ENCODE measurements at regions not wholly inside any gene's neighbourhood (a gene's known extent, or its start where the extent isn't known, plus 50 kb on each side); places are given as distances from the start of the nearest gene placed in this dataset.

DNA sequence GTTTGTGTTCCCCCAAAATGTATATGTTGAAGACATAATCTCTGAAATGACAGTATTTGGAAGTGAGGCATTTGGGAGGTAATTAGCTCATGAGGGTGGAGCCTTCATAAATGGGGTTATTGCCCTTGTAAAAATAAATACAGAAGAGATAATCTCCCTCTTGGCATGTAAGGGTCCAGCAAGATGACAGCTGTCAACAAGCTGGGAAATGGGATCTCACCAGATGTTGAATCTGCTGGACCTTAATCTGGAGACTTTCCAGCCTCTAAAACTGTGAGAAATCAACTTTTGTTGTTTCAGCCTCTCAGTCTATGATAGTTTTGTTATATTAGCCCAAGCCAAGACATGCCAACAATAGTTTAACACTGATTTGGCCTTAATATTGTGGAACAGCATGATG is 438.2 kb upstream of the PCDH7 start:
- no peak for DNase-seq (ENCODE audit: low read depth)

DNA sequence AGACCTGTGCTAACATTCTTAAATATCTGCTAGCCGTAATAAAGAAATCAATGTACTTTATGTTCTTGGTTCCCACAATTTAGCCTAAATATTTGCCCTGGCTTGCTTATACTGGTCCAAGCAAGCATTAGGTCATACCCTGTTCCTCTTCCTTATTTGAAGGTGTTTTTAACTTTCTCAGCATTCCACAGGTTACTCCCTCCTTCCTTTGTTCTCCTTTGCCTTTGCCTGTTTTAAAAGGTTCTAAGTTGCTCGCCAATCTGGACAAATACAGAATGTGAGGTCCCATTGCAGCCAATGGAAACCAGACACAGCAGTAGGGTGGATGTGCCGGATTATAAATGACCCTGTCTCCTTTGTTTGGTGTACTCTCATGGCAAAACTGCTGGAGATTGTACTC is 436.8 kb upstream of the PCDH7 start:
- no peak for DNase-seq (ENCODE audit: low read depth)

DNA sequence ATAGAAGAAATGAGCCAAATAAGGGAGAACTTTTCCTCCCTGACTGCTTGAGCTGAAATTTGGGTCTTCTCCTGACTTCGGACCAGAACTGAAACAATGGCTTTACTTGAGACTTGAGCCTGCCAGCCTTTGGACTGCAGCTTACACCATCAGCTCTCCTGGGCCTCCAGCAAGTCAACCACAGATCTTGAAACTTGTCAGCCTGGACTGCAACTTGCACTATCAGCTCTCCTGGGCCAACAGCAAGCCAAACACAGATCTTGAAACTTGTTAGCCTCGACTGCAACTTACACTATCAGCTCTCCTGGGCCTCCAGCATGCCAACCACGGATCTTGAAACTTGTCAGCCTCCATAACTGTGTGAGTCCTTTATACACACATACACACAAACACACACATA is 425.9 kb upstream of the PCDH7 start:
- DNase-seq (ENCODE audit: low read depth), result no peak

DNA sequence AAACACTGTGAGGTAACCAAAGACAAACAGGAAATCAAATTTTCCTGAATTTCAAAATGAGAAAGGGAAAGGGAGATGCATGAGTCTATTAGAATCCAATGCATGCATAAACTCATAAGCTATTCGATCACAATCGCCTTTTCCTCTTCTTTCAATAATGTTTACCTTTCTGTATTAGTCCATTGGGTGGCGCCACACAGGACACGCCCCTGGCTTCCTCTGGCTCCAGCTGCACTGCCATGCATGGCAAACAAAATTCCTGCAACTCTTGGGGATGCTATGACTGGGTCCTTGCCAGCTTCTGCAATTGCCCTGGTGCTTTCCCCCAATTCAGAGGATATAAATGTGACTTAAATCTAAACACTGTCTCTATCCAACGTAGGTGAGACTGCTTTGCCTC is 424.5 kb upstream of the PCDH7 start:
- DNase-seq (ENCODE audit: low read depth), result no peak

DNA sequence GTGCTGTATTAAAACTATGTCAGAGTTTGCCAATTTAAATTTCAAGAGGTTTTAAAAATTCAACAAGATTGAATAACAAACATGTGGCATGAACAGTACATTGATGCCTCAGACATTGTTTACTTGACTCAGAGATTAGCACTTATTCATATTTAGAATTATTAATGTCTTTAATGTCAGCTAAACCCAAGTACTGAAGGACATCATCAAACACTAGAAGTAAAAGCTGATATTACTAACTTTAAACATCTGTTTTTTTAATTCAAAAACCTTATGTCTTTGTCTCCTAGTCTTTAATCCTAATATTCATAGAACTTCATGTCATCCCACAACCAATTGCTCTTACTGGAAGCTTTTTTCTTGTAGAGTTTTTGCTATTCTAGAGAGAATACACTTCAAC is 406.2 kb upstream of the PCDH7 start:
- DNase-seq (ENCODE audit: low read depth), result no peak

DNA sequence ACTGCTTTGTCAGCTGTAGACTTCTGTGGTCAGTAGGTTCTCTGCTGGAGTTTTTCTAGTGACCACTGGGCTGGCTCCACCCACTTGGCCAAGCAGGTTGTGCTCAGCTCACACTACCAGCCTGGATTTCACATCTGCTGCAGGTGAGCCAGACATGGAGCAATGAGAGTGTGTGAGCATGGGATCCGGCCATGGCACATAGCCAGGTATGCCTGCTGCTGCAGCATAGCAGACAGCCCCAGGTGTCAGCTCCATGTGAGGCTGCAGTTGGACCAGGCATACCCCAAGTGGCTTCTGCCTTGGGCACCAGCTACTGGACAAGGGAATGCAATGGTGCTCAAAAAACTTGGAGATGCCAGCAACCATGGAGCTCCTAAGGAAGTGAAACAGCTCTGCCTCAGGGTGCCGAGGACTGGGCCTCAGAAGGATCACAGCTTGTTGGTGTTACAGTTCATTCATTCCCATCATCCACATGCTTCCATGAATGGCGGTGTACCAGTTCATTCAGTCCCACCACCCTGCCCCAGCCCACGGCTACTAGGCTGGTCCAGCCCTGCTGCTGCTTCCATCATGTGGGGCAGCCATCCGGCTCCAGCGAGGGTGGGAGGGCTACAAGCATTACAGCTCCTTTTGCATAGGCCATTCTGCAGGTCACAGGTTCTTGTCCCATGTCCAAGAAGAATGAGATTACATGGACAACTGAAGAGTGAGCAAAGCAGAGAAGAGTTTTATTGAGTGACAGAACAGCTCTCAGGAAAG is 389.1 kb upstream of the PCDH7 start:
- no peak for DNase-seq (ENCODE audit: low read depth)

DNA sequence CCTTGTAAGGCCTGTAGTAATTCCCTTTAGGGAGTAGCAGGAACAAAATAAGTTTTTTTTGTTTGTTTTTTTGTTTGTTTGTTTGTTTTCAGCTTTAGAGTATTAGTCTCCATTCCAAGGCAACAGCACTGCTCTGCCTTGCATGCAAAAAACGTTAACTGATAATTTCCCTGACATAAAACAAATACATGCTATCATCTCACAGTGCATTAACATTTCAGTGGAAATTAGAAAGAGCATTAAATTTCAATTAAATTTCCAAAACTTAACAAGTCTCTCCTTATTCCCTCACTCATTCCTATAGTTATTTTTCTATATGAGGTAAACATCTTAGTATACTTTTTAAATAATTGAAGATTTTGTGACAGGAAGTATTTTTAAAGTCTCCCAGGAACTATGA is 378.4 kb upstream of the PCDH7 start:
- no peak for DNase-seq (ENCODE audit: low read depth)

DNA sequence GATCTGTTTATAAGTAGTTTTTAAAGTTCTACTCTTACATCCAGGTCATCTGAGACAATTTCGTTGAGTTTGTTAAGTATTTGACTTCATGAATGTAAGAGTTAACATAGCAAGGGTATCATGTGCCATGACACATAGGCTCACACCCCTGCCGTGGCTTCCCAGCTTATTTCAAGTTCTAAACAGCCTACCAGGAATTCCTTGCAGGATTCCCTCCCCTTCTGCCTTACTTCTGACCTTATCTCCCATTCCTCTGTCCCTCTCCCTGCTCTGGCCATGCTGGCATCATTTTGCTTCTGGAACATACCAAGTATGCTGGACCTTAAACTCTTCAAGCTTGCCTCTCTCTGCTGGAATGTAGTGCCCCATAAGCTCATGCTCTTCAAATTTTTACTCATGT is 369.9 kb upstream of the PCDH7 start:
- DNase-seq (ENCODE audit: low read depth), result no peak

DNA sequence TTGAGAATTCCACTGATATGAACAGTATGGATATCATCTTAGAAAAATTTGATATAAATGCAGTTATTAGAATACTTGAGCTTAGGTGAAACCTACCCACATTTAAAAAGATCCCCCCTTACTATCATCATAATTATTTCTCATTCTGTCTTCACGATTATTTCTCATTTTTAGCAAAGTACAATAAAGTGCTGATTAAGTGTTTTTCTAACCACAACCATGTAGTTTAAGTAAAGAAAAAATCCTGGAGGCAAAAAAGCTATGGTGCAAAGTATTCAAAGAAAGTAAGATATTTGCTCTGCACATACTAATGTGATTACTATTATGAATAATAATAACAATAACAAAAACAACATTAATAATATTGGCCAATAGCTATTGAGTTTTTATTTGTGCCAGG is 365.6 kb upstream of the PCDH7 start:
- DNase-seq (ENCODE audit: low read depth), result no peak

DNA sequence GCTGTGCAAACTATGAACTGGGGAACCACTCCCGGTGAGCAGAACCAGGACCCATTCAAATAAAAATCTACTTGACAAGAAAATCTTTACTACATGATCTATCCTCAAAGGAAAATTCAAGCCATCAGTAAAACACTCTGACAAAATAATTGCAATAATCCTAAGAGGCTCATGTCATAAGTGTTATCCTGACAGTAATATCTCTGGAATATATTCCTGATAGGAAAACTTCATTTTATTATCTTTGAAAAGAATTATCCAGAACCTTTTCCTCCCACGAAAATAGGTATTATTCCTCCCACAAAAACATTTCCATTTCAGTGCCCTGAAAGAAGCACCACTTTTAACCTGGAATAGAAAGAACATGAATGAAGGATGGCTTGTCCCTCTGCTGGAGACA is 357.7 kb upstream of the PCDH7 start:
- no peak for DNase-seq (ENCODE audit: low read depth)

DNA sequence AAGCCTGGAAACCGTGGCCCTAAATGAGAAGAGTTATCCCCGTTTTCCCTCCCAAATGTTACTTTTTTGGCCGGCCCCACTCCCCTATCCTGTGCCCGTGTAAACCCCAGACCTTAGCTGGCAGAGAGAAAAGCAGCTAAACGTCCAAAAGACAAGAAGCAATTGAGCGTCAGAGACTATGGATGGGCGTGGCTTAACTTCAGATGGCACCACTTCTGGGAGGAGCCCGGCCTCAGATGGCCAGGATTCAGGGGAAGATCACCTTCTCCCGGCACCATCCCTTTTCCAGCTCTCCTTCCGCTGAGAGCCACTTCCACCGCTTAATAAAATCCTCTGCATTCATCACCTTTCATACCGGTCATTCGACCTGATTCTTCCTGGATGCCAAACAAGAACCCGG is 350.1 kb upstream of the PCDH7 start:
- DNase-seq (ENCODE audit: low read depth), result no peak

DNA sequence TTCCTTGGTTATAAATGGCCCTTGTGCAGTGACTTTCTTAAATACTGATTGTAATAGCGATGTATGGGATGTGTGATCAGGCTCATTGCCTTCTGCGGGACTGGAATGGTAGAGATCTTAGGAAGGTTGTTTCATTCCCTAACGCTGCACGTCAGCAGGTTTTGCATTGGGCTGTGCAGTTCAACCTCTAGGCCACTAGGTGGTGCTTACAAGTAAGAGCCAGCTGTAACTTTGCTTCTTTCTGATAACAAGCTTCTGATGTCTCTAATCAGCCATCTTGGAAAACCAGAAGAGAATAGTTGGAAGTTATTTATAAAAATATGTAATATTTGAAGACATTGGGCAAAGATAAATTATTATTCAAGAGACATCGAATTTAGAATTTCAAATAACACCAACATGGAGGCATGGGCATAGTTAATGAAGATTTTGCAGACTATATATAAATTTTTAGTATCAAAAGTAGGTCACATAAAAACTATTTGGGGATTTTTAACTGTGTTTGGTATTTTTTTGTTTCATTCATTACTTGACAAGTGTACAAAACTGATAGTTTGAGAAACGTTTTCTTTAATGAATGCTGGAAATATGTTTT is 339.7 kb upstream of the PCDH7 start:
- peak; percentile 68 for DNase-seq (ENCODE audit: low read depth)

DNA sequence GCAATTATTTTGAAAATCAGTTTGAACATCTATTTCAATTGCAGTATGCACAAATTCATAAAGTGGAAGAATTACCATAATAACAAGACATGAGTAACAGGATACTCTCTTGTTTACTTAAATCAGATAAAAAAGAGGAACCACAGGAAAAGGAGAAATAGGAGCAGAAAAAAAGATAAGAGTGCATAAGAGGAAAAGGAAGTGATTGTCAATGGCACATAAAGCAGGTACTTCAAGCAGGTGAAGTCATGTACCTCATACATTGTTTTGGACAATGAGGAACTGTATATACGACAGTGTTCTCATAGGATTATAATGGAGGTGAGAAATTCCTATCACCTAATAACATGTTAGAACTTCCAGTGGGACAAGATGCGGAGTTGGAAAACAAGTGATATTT is 334.5 kb upstream of the PCDH7 start:
- DNase-seq (ENCODE audit: low read depth), result no peak

DNA sequence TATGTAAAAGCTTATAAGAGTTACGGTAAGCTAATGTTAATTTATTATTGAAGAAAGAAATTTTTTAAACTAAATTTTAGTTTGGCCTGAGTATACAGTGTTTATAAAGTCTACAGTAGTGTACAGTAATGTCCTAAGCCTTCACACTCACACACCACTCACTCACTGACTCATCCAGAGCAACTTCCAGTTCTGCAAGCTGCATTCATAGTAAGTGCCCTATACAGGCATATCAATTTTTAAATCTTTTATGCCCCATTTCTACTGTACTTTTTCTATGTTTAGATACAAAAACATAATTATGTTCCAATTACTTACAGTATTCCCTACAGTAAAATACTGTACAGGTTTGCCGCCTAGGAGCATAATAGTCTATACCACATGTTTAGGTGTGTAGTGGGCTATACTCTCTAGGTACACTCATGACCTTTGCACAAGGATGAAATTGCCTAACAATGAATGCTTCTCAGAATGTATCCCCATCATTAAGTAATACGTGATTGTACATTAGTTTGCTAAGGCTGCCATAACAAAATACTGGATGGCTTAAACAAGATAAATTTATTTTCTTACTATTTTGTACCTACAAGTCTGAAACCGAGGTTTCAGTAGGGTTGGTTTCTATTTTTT is 333.8 kb upstream of the PCDH7 start:
- DNase-seq (ENCODE audit: low read depth), result peak; percentile 69

DNA sequence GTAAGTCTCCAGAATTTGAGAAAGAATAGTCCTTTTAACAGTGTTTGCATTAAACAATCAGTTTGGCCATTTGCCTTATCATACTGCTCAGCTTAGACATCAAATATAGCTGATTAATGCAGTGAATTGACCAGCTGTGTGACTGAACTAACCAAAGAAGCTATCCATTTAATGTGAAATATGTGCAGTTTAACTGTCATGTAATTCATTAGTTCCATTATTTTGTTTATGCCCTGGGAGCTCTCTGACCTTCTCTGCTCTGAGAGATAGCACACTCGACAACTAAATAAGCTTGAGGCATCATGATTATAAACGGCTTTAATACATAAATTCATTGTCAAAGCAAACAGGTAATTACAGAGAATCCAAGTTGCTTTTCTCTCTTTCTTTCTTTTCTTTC is 324.3 kb upstream of the PCDH7 start:
- DNase-seq (ENCODE audit: low read depth), result no peak

DNA sequence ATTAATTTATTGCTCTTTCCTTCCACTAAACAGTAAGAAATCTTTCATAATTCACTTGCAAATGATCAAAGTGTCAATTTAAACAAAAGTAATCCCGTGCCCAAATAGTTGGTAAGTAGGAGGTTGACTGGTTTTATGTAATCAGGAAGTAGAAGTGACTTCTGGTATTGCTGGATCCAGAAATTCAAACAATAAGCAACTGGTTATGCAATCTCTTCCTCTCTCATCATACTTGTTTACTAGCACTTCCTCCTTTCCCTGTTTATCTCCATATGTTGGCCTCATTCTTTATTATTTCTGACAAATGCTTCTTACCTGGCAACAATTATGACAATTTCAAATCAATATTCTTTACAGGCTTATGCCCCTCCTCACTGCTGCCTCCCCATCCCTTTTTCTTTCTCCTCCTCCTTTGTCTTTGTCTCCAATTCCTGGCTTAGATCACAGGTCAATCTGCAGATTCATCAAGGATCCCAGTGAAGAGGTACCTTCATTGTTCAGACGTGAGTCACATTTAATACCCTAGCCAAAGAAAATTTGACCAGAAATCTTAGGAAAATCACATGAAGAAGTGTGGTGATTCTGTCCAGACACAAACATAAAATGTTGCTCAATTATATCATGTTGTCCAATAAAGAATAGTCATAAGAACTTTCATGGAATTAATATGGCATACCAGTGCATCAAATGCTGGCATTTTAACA is 323.2 kb upstream of the PCDH7 start:
- peak; percentile 59 for DNase-seq (ENCODE audit: low read depth)

DNA sequence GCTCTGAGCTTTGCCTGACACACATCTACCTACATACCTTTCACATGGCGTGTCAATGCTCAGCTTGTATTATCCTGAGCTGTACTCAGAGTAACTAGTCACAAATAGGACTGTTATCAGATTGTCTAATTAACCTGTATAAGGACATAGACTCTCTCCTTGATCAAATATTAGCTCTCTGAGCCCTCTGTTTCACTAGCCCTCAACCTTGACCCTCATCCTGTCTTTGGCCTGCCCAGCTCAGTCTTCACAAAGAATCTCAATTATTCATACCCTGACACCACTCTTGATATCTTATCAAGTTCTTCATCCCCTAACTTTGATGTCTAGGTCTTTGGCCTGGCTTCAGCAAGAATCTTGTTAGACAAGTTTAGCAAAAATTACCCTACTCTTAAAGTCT is 320.7 kb upstream of the PCDH7 start:
- no peak for DNase-seq (ENCODE audit: low read depth)

DNA sequence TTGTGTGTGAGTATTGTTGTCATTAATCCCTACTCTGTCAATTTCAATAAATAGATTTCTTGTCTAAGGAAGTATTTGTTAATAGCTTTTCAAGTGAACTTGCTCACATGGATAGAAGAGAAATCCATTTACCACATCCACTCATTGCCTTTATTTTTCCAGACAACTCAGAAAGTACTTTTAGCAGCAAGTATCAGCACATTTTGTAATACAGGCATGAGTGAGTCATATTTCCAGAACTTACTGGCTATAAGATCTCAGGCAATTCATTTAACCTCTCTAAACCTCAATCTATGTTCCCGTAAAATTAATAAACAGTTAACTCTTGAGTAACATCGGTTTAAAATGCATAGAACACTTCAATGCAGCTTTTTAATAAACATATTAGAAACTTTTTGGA is 317.9 kb upstream of the PCDH7 start:
- DNase-seq (ENCODE audit: low read depth), result peak; percentile 20

DNA sequence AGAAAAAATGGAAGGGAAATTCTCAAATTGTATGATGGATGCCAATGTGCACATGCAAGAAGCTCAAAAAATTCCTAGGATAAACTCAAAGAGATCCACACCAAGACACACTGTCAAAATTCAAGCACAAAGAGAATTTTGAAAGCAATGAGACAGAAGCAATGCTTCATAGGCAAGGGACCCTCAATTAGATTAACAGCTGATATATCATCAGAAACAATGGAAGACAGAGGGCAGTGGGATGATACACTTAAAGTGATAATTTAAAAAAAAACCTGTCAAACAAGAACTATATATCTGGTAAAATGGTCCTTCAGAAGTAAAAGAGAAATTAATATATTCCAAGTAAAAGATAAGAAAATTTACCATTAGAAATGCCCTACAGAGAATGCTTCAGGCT is 306.3 kb upstream of the PCDH7 start:
- DNase-seq (ENCODE audit: low read depth), result no peak

DNA sequence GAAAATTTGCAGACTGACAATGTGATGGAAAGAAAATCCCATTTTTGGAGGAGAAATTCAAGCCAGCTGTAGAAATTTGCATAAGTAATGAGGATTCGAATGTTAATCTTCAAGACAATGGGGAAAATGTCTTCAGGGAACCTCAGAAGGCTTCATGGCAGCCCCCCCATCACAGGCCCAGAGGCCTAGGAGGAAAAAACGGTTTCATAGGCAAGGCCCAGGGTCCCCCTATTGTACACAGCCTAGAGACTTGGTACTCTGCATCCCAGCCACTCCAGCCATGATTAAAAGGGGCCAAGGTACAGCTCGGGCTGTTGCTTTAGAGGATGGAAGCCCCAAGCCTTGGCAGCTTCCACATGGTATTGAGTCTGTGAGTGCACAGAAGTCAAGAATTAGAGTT is 303.6 kb upstream of the PCDH7 start:
- DNase-seq (ENCODE audit: low read depth), result no peak

DNA sequence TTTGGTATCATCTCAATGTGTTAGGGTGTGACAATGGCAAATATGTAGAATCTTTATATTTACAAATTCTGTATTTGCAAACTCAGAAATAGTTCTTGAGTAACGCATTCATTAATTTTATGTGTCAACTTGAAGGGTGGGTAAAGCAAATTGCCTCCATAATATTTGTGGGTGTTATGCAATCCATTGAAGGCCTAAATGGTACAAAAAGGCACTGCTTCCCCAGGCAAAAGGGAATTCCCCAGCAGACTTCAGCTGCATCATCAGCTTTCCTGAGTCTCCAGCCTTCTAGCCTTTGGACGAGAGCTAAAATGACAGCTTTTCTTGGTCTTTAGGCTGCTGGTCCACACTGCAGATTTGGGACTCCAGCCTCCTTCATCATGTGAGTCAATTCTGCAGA is 292.2 kb upstream of the PCDH7 start:
- no peak for DNase-seq (ENCODE audit: low read depth)
